ENCODE measurements at regions not wholly inside any gene's neighbourhood (a gene's known extent, or its start where the extent isn't known, plus 50 kb on each side); places are given as distances from the start of the nearest gene placed in this dataset.

DNA sequence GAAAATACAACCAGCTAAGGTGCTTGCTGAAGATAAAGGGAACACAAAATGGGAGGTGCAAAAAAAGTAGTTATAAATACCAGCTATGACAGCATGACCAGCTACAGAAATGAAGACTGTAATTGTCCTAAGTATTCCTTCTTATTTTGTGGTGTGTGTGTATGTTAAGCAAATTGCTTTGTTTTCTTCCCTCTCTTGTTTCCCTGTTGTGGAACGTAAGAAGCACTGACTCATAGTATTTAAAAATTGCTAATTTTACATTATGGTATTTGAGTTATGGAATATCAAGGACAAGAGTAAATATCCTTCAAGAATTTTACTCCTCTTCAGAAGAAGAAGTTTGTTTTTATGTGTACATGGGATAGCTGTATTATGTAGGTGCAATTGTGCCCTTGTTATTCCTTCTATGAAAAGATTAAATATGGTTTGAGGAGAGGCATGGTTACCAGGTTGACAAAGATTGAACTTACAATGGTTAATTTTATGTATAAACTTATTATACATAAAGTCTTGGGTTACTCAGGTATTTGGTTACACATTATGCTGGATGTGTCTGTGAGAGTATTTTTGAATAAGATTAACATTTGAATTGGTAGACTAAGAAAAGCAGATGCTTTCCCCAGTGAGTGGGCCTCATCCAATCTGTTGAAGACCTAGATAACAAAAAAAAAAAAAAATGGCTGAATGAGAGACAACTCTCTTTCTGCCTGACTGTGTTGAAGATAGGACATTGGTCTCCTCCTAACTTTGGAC lies 1132.1 kb upstream of the ALCAM start:
- TF ChIP-seq, protein P1, sequence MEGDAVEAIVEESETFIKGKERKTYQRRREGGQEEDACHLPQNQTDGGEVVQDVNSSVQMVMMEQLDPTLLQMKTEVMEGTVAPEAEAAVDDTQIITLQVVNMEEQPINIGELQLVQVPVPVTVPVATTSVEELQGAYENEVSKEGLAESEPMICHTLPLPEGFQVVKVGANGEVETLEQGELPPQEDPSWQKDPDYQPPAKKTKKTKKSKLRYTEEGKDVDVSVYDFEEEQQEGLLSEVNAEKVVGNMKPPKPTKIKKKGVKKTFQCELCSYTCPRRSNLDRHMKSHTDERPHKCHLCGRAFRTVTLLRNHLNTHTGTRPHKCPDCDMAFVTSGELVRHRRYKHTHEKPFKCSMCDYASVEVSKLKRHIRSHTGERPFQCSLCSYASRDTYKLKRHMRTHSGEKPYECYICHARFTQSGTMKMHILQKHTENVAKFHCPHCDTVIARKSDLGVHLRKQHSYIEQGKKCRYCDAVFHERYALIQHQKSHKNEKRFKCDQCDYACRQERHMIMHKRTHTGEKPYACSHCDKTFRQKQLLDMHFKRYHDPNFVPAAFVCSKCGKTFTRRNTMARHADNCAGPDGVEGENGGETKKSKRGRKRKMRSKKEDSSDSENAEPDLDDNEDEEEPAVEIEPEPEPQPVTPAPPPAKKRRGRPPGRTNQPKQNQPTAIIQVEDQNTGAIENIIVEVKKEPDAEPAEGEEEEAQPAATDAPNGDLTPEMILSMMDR (IDR thresholded peaks at IDR 0.05; ENCODE audit: borderline replicate concordance, extremely low read depth, insufficient read depth) = no peak
- H3K36me3 ChIP-seq (ENCODE audit: control insufficient read depth in 2 of 3, insufficient read depth in 3 of 3, low read length in 3 of 3) = no peaks in the 10 kb centered on the region
- FAIRE-seq = no peak

DNA sequence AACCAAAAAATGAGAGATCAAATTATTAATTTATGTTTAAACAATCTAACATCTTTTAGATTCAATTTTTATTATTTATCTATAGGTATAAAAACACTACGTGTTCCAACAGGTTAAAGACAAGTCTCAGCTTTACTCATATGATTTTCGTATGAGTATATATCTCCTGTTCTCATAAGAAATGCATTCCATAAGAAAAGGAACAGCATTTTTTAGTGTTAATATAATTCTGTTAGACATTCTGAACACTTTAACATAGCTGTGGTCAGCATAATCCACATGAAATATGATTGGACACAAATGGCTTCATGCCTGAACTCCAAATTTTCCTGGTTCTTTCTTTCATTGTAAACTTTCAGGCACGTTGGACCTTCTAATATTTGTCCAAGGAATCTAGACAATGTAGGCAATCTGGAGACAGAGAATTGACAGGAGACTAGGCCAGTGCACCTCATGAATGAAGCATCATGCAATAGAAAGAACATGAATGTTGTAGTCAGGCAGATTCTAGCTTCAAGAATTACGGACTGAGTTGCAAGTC lies 1122.0 kb upstream of the ALCAM start:
- no peaks in the 10 kb centered on the region for H3K36me3 ChIP-seq (ENCODE audit: control insufficient read depth in 2 of 3, insufficient read depth in 3 of 3, low read length in 3 of 3)
- H3K9me3 ChIP-seq (ENCODE audit: control insufficient read depth in 2 of 3, insufficient read depth in 1 of 3, low read length in 3 of 3) = peaks cover 0 to 2% (median 0%) of the 10 kb centered on the region in 3 donors
- no peaks in the 10 kb centered on the region for H3K27me3 ChIP-seq (ENCODE audit: control insufficient read depth, insufficient read depth, low read length)
- H3K27ac ChIP-seq (ENCODE audit: low read depth in 2 of 2, low read length in 2 of 2) = no peak overlapping the region
- no peak for DNase-seq
- no peaks in the 10 kb centered on the region for H3K4me1 ChIP-seq (ENCODE audit: control insufficient read depth in 2 of 3, insufficient read depth in 2 of 3, low read depth in 1 of 3, low read length in 3 of 3)
- TF ChIP-seq, protein P1 (IDR thresholded peaks at IDR 0.05; ENCODE audit: borderline replicate concordance, extremely low read depth, insufficient read depth) = no peak
- H3K4me3 ChIP-seq (ENCODE audit: low read length in 3 of 3) = no peak overlapping the region
- intact Hi-C loops (cut with DNase I) = no loop called here
- H3K9ac ChIP-seq (ENCODE audit: low read length in 3 of 3) = no peak overlapping the region
- no peak for FAIRE-seq

More for the DNA sequence above, 1132.1 kb upstream of the ALCAM start:
- Histone ChIP-seq H3K9ac (ENCODE audit: low read length in 3 of 3) (no peak overlapping the region), H3K27me3 (ENCODE audit: control insufficient read depth, insufficient read depth, low read length) (no peaks in the 10 kb centered on the region), H3K27ac (ENCODE audit: low read depth in 2 of 2, low read length in 2 of 2) (no peak overlapping the region), H3K4me3 (ENCODE audit: low read length in 3 of 3) (no peak overlapping the region), H3K4me1 (ENCODE audit: control insufficient read depth in 2 of 3, insufficient read depth in 2 of 3, low read depth in 1 of 3, low read length in 3 of 3) (no peaks in the 10 kb centered on the region), H3K9me3 (ENCODE audit: control insufficient read depth in 2 of 3, insufficient read depth in 1 of 3, low read length in 3 of 3) (no peaks in the 10 kb centered on the region)
- no peak for DNase-seq
- intact Hi-C loops (cut with DNase I) = no loop called here

DNA sequence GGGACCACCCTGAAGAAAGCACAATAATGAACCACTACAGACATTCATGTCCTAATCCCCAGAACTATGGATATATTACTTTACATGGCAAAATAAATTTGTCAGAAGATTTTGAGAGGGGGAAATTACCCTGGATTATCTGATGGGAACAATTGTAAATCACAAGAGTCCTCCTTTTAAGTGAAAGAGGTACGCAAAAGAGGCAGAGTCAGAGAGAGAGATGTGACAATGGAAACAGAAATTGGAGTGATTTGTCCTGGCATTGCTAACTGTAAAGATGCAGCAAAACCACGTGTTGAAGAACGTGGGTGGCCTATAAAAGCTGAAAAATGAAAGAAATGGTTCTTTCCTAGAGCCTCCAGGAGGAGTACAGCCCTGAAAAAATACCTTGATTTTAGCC lies 1121.4 kb upstream of the ALCAM start:
- FAIRE-seq (no peak), DNase-seq (peak in 2 of 5 donors; percentile 42 to 60)
- Histone ChIP-seq H3K27me3 (ENCODE audit: control insufficient read depth, insufficient read depth, low read length) (no peaks in the 10 kb centered on the region), H3K4me1 (ENCODE audit: control insufficient read depth in 2 of 3, insufficient read depth in 2 of 3, low read depth in 1 of 3, low read length in 3 of 3) (no peaks in the 10 kb centered on the region), H3K36me3 (ENCODE audit: control insufficient read depth in 2 of 3, insufficient read depth in 3 of 3, low read length in 3 of 3) (no peaks in the 10 kb centered on the region), H3K4me3 (ENCODE audit: low read length in 3 of 3) (no peak overlapping the region), H3K9me3 (ENCODE audit: control insufficient read depth in 2 of 3, insufficient read depth in 1 of 3, low read length in 3 of 3) (peaks cover 0 to 2% (median 0%) of the 10 kb centered on the region in 3 donors), H3K27ac (ENCODE audit: low read depth in 2 of 2, low read length in 2 of 2) (no peak overlapping the region), H3K9ac (ENCODE audit: low read length in 3 of 3) (no peak overlapping the region)
- intact Hi-C loops (cut with DNase I) = no loop called here
- TF ChIP-seq, protein P1 (IDR thresholded peaks at IDR 0.05; ENCODE audit: borderline replicate concordance, extremely low read depth, insufficient read depth) = no peak
